Lower lobe of right lung (tissue), 2 donors: ENCODE measurements at regions not wholly inside any gene's neighbourhood (a gene's known extent, or its start where the extent isn't known, plus 50 kb on each side); places are given as distances from the start of the nearest gene placed in this dataset.
"Not testable (repeated sequence)": the region's sequence is repeated elsewhere in the genome, so short reads cannot be mapped to it uniquely, and the experiment has no call there.

Experiments
- ATAC-seq, 2 donors: fragments of 200-7000 bp; cut with Tn5 transposase; one replicate each; pipeline ENCODE4 v1.9.1; 2020 to 2022; ENCODE audit warnings: mild to moderate bottlenecking in 2 of 2, moderate library complexity in 2 of 2
- DNase-seq: peaks from one replicate; pipeline ENCODE4 v3.0.0-alpha.2; 2020
- H3K27ac ChIP-seq: fragments of 200-600 bp; one replicate; pipeline ENCODE4 v1.8.0; 2022
- H3K27me3 ChIP-seq: fragments of 200-600 bp; one replicate; pipeline ENCODE4 v1.8.0; 2022; ENCODE audit warnings: low read depth
- H3K36me3 ChIP-seq: fragments of 200-600 bp; one replicate; pipeline ENCODE4 v1.8.0; 2022; ENCODE audit warnings: mild to moderate bottlenecking
- H3K4me1 ChIP-seq: fragments of 200-600 bp; one replicate; pipeline ENCODE4 v1.8.0; 2022
- H3K4me3 ChIP-seq: fragments of 200-600 bp; one replicate; pipeline ENCODE4 v1.8.0; 2022; ENCODE audit warnings: mild to moderate bottlenecking
- H3K9me3 ChIP-seq: fragments of 200-600 bp; one replicate; pipeline ENCODE4 v1.8.0; 2022
- CTCF ChIP-seq: fragments of 200-600 bp; IDR thresholded peaks from one replicate; pipeline ENCODE4 v1.8.0; 2022; ENCODE audit warnings: antibody characterized with exemption, mild to moderate bottlenecking
- intact Hi-C: fragments of 100-400 bp; cut with DNase I; formaldehyde crosslinking; loops from one replicate; pipeline ENCODE4 v1.11.0; 2022
- donor health status: DM: no; HTN: yes; CAD: no; lungs with severe emphysema.

- no peak for ATAC-seq
- Histone ChIP-seq H3K4me3 (no peak overlapping the region), H3K9me3 (no peaks in the 10 kb centered on the region), H3K27me3 (no peaks in the 10 kb centered on the region), H3K27ac (no peak overlapping the region), H3K36me3 (no peaks in the 10 kb centered on the region), H3K4me1 (no peaks in the 10 kb centered on the region)
- TF ChIP-seq CTCF = no peak
- intact Hi-C loops = no loop called here
- no peak for DNase-seq
Observed at GRCh38 chr2:183952741-183953140, 645.6 kb upstream of the ZNF804A start.

DNA sequence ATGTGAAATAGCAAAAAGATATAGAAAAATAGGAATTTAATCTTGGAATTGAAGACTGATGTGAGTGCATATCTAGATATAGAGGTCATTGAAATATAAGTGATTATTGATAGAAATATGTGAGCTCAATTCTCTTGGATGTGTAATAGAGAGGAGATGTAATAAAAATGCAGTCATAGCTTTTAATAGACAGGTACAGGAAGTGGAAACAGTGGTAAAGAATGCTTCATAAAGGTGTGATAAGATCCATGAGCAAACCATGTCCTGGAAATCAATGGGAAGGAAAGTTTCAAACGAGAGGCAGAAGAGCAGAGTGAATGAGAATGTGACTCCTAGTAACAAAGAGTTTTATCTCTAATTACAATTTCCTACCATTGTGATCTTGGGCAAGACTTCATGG, 634.7 kb upstream of the ZNF804A start:
- no peak overlapping the region for H3K27ac ChIP-seq
- DNase-seq (no peak), ATAC-seq (no peak)
- TF ChIP-seq CTCF = no peak
- H3K9me3 ChIP-seq = no peaks in the 10 kb centered on the region
- intact Hi-C loops = no loop called here
- H3K4me3 ChIP-seq = no peak overlapping the region
- no peaks in the 10 kb centered on the region for H3K27me3 ChIP-seq
- H3K36me3 ChIP-seq = no peaks in the 10 kb centered on the region
- no peaks in the 10 kb centered on the region for H3K4me1 ChIP-seq

DNA sequence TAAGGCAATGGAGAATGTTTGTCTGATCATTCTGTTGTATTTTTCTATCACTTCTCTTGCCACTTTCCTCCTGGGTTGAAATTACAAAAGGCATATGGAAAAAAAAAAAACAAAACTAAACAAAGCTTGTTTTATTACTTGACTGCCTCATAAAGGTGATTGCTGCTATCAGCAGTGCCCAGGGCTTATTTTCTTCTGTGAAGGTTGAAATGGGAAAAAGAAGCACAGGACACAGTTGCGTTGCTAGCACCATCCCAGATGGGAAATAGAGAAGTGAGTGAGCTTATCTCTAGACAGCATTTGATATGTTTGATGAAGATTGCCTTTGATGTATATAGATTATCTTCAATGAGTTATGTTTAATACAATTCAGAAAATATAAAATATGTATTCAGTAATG, 633.8 kb upstream of the ZNF804A start:
- no peaks in the 10 kb centered on the region for H3K27me3 ChIP-seq
- intact Hi-C loops = no loop called here
- no peak overlapping the region for H3K27ac ChIP-seq
- no peaks in the 10 kb centered on the region for H3K36me3 ChIP-seq
- no peaks in the 10 kb centered on the region for H3K4me1 ChIP-seq
- DNase-seq (no peak), ATAC-seq (no peak)
- no peaks in the 10 kb centered on the region for H3K9me3 ChIP-seq
- no peak overlapping the region for H3K4me3 ChIP-seq
- TF ChIP-seq CTCF = no peak

DNA sequence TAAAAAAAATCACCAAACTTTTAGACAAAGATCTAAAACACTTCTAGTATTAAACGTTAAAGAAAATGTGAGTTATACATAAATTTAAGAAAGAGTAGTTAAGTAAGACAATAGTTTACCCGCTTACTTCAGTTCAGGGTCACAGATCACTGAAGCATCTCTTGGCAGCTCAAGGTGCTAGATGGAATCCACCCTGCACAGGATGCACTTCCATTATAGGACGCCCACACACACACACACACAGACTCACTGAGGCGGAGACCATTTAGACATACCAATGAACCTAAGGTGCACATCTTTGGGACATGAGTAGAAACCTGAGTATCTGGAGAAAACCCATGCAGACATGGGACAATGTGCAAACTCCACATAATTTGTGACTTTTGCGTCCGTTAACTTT, 630.6 kb upstream of the ZNF804A start:
- Histone ChIP-seq H3K9me3 (no peaks in the 10 kb centered on the region), H3K36me3 (no peaks in the 10 kb centered on the region), H3K4me1 (no peaks in the 10 kb centered on the region), H3K27ac (no peak overlapping the region), H3K27me3 (no peaks in the 10 kb centered on the region), H3K4me3 (no peak overlapping the region)
- TF ChIP-seq CTCF = no peak
- ATAC-seq (no peak), DNase-seq (no peak)
- intact Hi-C loops = no loop called here

GRCh38 chr2:183975676-183976075, 622.7 kb upstream of the ZNF804A start:
- H3K4me1 ChIP-seq, intact Hi-C loops, H3K27ac ChIP-seq, H3K27me3 ChIP-seq, H3K9me3 ChIP-seq, ATAC-seq, H3K36me3 ChIP-seq, DNase-seq, H3K4me3 ChIP-seq: not testable (repeated sequence)

- no peak overlapping the region for H3K27ac ChIP-seq
- no peaks in the 10 kb centered on the region for H3K9me3 ChIP-seq
- intact Hi-C loops = no loop called here
- ATAC-seq (no peak), DNase-seq (no peak)
- no peak overlapping the region for H3K4me3 ChIP-seq
- H3K4me1 ChIP-seq = no peaks in the 10 kb centered on the region
- no peaks in the 10 kb centered on the region for H3K27me3 ChIP-seq
- TF ChIP-seq CTCF = no peak
- H3K36me3 ChIP-seq = no peaks in the 10 kb centered on the region
Observed at GRCh38 chr2:183984871-183985270, 613.5 kb upstream of the ZNF804A start.
